HEK293 (cell line): ENCODE measurements at regions not wholly inside any gene's neighbourhood (a gene's known extent, or its start where the extent isn't known, plus 50 kb on each side); places are given as distances from the start of the nearest gene placed in this dataset.
A peak's percentile ranks its signal among the peaks of the same experiment; 100 is the strongest.

Experiments used
- CTCF ChIA-PET: fragments of 350-600 bp; formaldehyde crosslinking; extraction: SDS; loops from one replicate; lab custom pipeline; 2021; ENCODE audit warnings: antibody characterized with exemption; lab: Yijun Ruan, JAX
- POLR2A ChIA-PET: fragments of 300-600 bp; formaldehyde crosslinking; extraction: SDS; loops from one replicate; lab custom pipeline; 2020; ENCODE audit warnings: antibody characterized with exemption, inconsistent platforms; lab: Yijun Ruan, JAX
- H3K27ac ChIP-seq: fragments of 200-500 bp; sonication (Bioruptor generic); 2 replicates; pipeline ENCODE4 v1.5.1; 2014; ENCODE audit warnings: low read depth, low read length, control low read depth, inconsistent platforms; ENCODE audit errors: extremely low read depth
- H3K36me3 ChIP-seq, 2 experiments: fragments of 200-500 bp in 1 of 2; sonication (Bioruptor generic) in 1 of 2; 1 replicate in 1 of 2; 2 replicates in 1 of 2; pipeline ENCODE4 v1.5.1; 2014 to 2017; ENCODE audit warnings: inconsistent platforms in 2 of 2, low read length in 2 of 2; ENCODE audit not compliant: control insufficient read depth in 2 of 2, insufficient read depth in 1 of 2
- H3K4me1 ChIP-seq: fragments of 200-500 bp; sonication (Bioruptor generic); 2 replicates; pipeline ENCODE4 v1.5.1; 2014; ENCODE audit warnings: mild to moderate bottlenecking, low read length, inconsistent platforms; ENCODE audit not compliant: control insufficient read depth, insufficient read depth
- H3K4me3 ChIP-seq: 2 replicates; pipeline ENCODE4 v1.5.1; 2011; ENCODE audit warnings: low read depth, mild to moderate bottlenecking, control low read depth, low read length, moderate library complexity
- H3K9me3 ChIP-seq: fragments of 200-500 bp; sonication (Bioruptor generic); 2 replicates; pipeline ENCODE4 v1.5.1; 2014; ENCODE audit warnings: low read depth, low read length, inconsistent platforms; ENCODE audit not compliant: control insufficient read depth, insufficient read depth
- GLI4 ChIP-seq: fragments of 450-650 bp; formaldehyde crosslinking; IDR thresholded peaks from 2 replicates; pipeline ENCODE4 v1.5.1; 2016; ENCODE audit warnings: missing biosample characterization, missing genetic modification characterization
- GLIS2 ChIP-seq: fragments of 450-650 bp; formaldehyde crosslinking; IDR thresholded peaks from 2 replicates; pipeline ENCODE4 v1.5.1; 2016; ENCODE audit warnings: missing biosample characterization, missing genetic modification characterization
- HOXD13 ChIP-seq: sonication (generic); formaldehyde crosslinking; IDR thresholded peaks from 2 replicates; pipeline ENCODE4 v1.8.0; 2022; ENCODE audit warnings: missing genetic modification reagents, borderline replicate concordance
- KLF16 ChIP-seq: fragments of 450-650 bp; formaldehyde crosslinking; IDR thresholded peaks from 2 replicates; pipeline ENCODE4 v1.5.1; 2017; ENCODE audit warnings: missing biosample characterization, missing genetic modification characterization
- PATZ1 ChIP-seq: fragments of 450-650 bp; formaldehyde crosslinking; IDR thresholded peaks from 2 replicates; pipeline ENCODE4 v1.5.1; 2016; ENCODE audit warnings: missing biosample characterization, missing genetic modification characterization
- TCF7L2 ChIP-seq: IDR thresholded peaks from 2 replicates; pipeline ENCODE4 v1.6.1; 2011; ENCODE audit warnings: low read depth, mild to moderate bottlenecking, inconsistent platforms, low read length, moderate library complexity, borderline replicate concordance
- ZBTB20 ChIP-seq: fragments of 450-650 bp; formaldehyde crosslinking; IDR thresholded peaks from 2 replicates; pipeline ENCODE4 v1.5.1; 2016; ENCODE audit warnings: missing biosample characterization, missing genetic modification characterization
- ZBTB8A ChIP-seq: fragments of 450-650 bp; formaldehyde crosslinking; IDR thresholded peaks from 2 replicates; pipeline ENCODE4 v1.5.1; 2016; ENCODE audit warnings: missing biosample characterization, missing genetic modification characterization
- ZEB2 ChIP-seq: fragments of 450-650 bp; formaldehyde crosslinking; IDR thresholded peaks from 2 replicates; pipeline ENCODE4 v1.5.1; 2016; ENCODE audit warnings: missing biosample characterization, missing genetic modification characterization
- ZFHX2 ChIP-seq: fragments of 450-650 bp; formaldehyde crosslinking; conservative IDR thresholded peaks from 2 replicates; pipeline ENCODE4 v1.5.1; 2016; ENCODE audit warnings: missing biosample characterization, missing genetic modification characterization
- ZNF133 ChIP-seq: fragments of 450-650 bp; formaldehyde crosslinking; IDR thresholded peaks from 2 replicates; pipeline ENCODE4 v1.5.1; 2016; ENCODE audit warnings: missing biosample characterization, missing genetic modification characterization
- ZNF138 ChIP-seq: fragments of 450-650 bp; formaldehyde crosslinking; IDR thresholded peaks from 2 replicates; pipeline ENCODE4 v1.5.1; 2016; ENCODE audit warnings: missing biosample characterization, missing genetic modification characterization, borderline replicate concordance
- ZNF16 ChIP-seq: fragments of 450-650 bp; formaldehyde crosslinking; IDR thresholded peaks from 2 replicates; pipeline ENCODE4 v1.5.1; 2016; ENCODE audit warnings: low read depth, missing biosample characterization, missing genetic modification characterization
- ZNF223 ChIP-seq: fragments of 450-650 bp; formaldehyde crosslinking; IDR thresholded peaks from 2 replicates; pipeline ENCODE4 v1.5.1; 2016; ENCODE audit warnings: missing biosample characterization, missing genetic modification characterization
- ZNF335 ChIP-seq: fragments of 450-650 bp; formaldehyde crosslinking; conservative IDR thresholded peaks from 2 replicates; pipeline ENCODE4 v1.5.1; 2016; ENCODE audit warnings: missing biosample characterization, missing genetic modification characterization
- ZNF341 ChIP-seq: fragments of 450-650 bp; formaldehyde crosslinking; IDR thresholded peaks from 2 replicates; pipeline ENCODE4; 2016; ENCODE audit warnings: low read depth, missing biosample characterization, missing genetic modification characterization
- ZNF350 ChIP-seq: fragments of 450-650 bp; formaldehyde crosslinking; IDR thresholded peaks from 2 replicates; pipeline ENCODE4 v1.5.0; 2017; ENCODE audit warnings: missing biosample characterization, mild to moderate bottlenecking, missing genetic modification characterization
- ZNF354C ChIP-seq: fragments of 450-650 bp; formaldehyde crosslinking; IDR thresholded peaks from 2 replicates; pipeline ENCODE4 v1.5.1; 2016; ENCODE audit warnings: missing biosample characterization, missing genetic modification characterization, low read depth, borderline replicate concordance
- ZNF398 ChIP-seq: fragments of 450-650 bp; formaldehyde crosslinking; IDR thresholded peaks from 2 replicates; pipeline ENCODE4 v1.5.1; 2017; ENCODE audit warnings: missing biosample characterization, missing genetic modification characterization
- ZNF518A ChIP-seq: fragments of 450-650 bp; formaldehyde crosslinking; conservative IDR thresholded peaks from 2 replicates; pipeline ENCODE4 v1.5.1; 2016; ENCODE audit warnings: low read depth, missing biosample characterization, missing genetic modification characterization
- ZNF529 ChIP-seq: fragments of 450-650 bp; formaldehyde crosslinking; IDR thresholded peaks from 2 replicates; pipeline ENCODE4 v1.5.1; 2017; ENCODE audit warnings: missing genetic modification characterization, missing biosample characterization; ENCODE audit not compliant: insufficient replicate concordance
- ZNF549 ChIP-seq: fragments of 450-650 bp; IDR thresholded peaks from 2 replicates; pipeline ENCODE4 v1.5.1; 2018; ENCODE audit warnings: missing biosample characterization, missing genetic modification characterization, mild to moderate bottlenecking, inconsistent platforms, moderate library complexity
- ZNF555 ChIP-seq: fragments of 450-650 bp; formaldehyde crosslinking; conservative IDR thresholded peaks from 2 replicates; pipeline ENCODE4 v1.5.1; 2017; ENCODE audit warnings: missing biosample characterization, mild to moderate bottlenecking, missing genetic modification characterization, inconsistent platforms
- ZNF560 ChIP-seq: fragments of 450-650 bp; formaldehyde crosslinking; IDR thresholded peaks from 2 replicates; pipeline ENCODE4 v1.5.1; 2017; ENCODE audit warnings: missing biosample characterization, missing genetic modification characterization, borderline replicate concordance
- ZNF664 ChIP-seq: fragments of 450-650 bp; formaldehyde crosslinking; IDR thresholded peaks from 2 replicates; pipeline ENCODE4 v1.5.1; 2016; ENCODE audit warnings: missing biosample characterization, missing genetic modification characterization
- ZNF76 ChIP-seq: fragments of 450-650 bp; formaldehyde crosslinking; IDR thresholded peaks from 2 replicates; pipeline ENCODE4; 2016; ENCODE audit warnings: low read depth, missing biosample characterization, missing genetic modification characterization, borderline replicate concordance
- ZNF768 ChIP-seq: fragments of 450-650 bp; formaldehyde crosslinking; IDR thresholded peaks from 2 replicates; pipeline ENCODE4 v1.5.1; 2018; ENCODE audit warnings: missing biosample characterization, mild to moderate bottlenecking, missing genetic modification characterization
- ZNF785 ChIP-seq: fragments of 450-650 bp; formaldehyde crosslinking; IDR thresholded peaks from 2 replicates; pipeline ENCODE4 v1.5.1; 2016; ENCODE audit warnings: missing biosample characterization, missing genetic modification characterization

- Histone ChIP-seq H3K9me3 (no peaks in the 10 kb centered on the region), H3K27ac (no peak overlapping the region), H3K4me3 (no peak overlapping the region), H3K36me3 (no peaks in the 10 kb centered on the region), H3K4me1 (peaks cover 4% of the 10 kb centered on the region; the same call in 1 of the 2 replicates)
- TF ChIP-seq ZFHX2 (no peak), ZNF398 (no peak), KLF16 (no peak), ZBTB20 (no peak), ZNF555 (tag by site-specific recombination) (no peak), ZNF16 (no peak), ZNF768 (no peak), GLI4 (tag by site-specific recombination) (no peak), ZNF549 (tag by site-specific recombination) (no peak), ZNF223 (no peak), ZNF350 (tag by site-specific recombination) (no peak), ZNF354C (no peak), ZNF560 (no peak), ZNF664 (tag by site-specific recombination) (no peak)
- ChIA-PET POLR2A (no interaction called here), CTCF (interaction anchor here (0.9 to 1.6 kb wide), 2 partner anchors 164 to 745 kb away, joined by 4 to 6 read pairs; no protein-coding TSS in a partner anchor)
Measured at GRCh38 chr5:87945286-87945650, 323.4 kb downstream of the TMEM161B start.

DNA sequence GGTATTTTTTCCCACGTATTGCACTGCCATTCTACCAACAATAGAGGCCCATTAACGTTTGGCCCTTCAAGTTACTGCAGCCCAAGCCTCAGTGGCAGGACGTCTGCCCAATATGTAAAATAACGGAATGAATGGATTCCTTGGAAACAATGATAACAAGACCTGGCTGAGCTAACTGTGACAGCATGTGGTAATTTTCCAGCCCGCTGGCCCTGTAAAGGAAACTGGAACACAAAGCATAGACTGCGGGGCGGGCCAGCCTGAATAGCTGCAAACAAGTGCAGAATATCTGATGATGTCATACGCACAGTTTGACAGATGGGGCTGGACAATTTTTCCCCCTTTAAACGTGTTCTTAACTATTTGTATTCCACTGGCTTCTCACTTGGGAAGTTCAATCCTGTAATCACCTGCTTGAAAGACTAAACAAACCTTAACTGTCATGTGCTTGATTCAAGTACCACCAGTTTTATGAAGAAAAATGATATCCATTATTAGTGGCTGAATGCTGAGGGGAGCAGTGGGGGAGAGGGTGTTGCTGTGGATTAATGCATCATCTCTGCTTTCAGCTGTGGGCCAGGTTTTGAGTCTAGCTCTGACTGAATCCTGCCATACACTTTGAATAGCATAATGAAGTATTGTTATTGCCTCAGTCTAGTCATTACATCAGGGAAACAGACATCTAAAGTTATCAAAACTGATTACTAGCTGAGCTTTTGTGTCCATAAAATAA, 323.9 kb downstream of the TMEM161B start:
- H3K9me3 ChIP-seq = no peaks in the 10 kb centered on the region
- CTCF ChIA-PET = interaction anchor here (1.6 kb wide), 1 partner anchor 163 kb away, joined by 4 read pairs; no protein-coding TSS in a partner anchor
- peaks cover 4% of the 10 kb centered on the region; the same call in 1 of the 2 replicates for H3K4me1 ChIP-seq
- H3K4me3 ChIP-seq = no peak overlapping the region
- POLR2A ChIA-PET = no interaction called here
- no peaks in the 10 kb centered on the region for H3K36me3 ChIP-seq
- no peak overlapping the region for H3K27ac ChIP-seq
- peak; percentile 67 for TF ChIP-seq PATZ1 (tag by site-specific recombination)
- 0 out of 2 replicates have a peak, but pooled peaks have one; percentile 25 for TF ChIP-seq ZNF335
- no peak for TF ChIP-seq ZNF664 (tag by site-specific recombination)
- no peak for TF ChIP-seq ZNF529 (tag by site-specific recombination)
- TF ChIP-seq ZNF138 (tag by site-specific recombination) = no peak
- TF ChIP-seq ZFHX2 = no peak
- no peak for TF ChIP-seq GLIS2 (tag by site-specific recombination)
- no peak for TF ChIP-seq ZNF518A (tag by site-specific recombination)
- no peak for TF ChIP-seq ZNF76 (tag by site-specific recombination)
- TF ChIP-seq ZBTB8A (tag by site-specific recombination) = peak; percentile 36
- no peak for TF ChIP-seq TCF7L2
- TF ChIP-seq ZEB2 (tag by site-specific recombination) = 0 out of 2 replicates have a peak, but pooled peaks have one; percentile 47
- no peak for TF ChIP-seq ZNF785 (tag by site-specific recombination)
- TF ChIP-seq HOXD13 (CRISPR knock-in tag) = no peak
- no peak for TF ChIP-seq ZNF133 (tag by site-specific recombination)
- TF ChIP-seq ZNF341 (tag by site-specific recombination) = 0 out of 2 replicates have a peak, but pooled peaks have one; percentile 40
- no peak for TF ChIP-seq ZNF223
